Left lung (tissue), 4 donors: ENCODE measurements at regions not wholly inside any gene's neighbourhood (a gene's known extent, or its start where the extent isn't known, plus 50 kb on each side); places are given as distances from the start of the nearest gene placed in this dataset.

ENCODE experiments used
- ATAC-seq: fragments of 200-7000 bp; cut with Tn5 transposase; one replicate; pipeline ENCODE4 v1.9.1; 2020; ENCODE audit warnings: moderate library complexity
- DNase-seq, 4 donors: peaks; one replicate each; pipeline ENCODE4 v3.0.0-alpha.2; 2013 to 2020
- H3K27ac ChIP-seq, 2 donors: fragments of 200-600 bp; sonication (generic) in 1 of 2; one replicate each; pipeline versions ENCODE4 v1.5.0 to v1.8.0; 2020 to 2021
- H3K27me3 ChIP-seq, 2 donors: fragments of 200-600 bp; sonication (generic) in 1 of 2; one replicate each; pipeline versions ENCODE4 v1.5.0 to v1.8.0; 2020 to 2021
- H3K36me3 ChIP-seq, 2 donors: fragments of 200-600 bp; sonication (generic) in 1 of 2; one replicate each; pipeline versions ENCODE4 v1.5.0 to v1.8.0; 2020 to 2021
- H3K4me1 ChIP-seq, 2 donors: fragments of 200-600 bp; one replicate each; pipeline ENCODE4 v1.8.0; 2021
- H3K4me3 ChIP-seq, 2 donors: fragments of 200-600 bp; sonication (generic) in 1 of 2; one replicate each; pipeline versions ENCODE4 v1.5.0 to v1.8.0; 2020 to 2021; ENCODE audit warnings: mild to moderate bottlenecking in 1 of 2
- H3K9me3 ChIP-seq, 2 donors: fragments of 200-600 bp; sonication (generic) in 1 of 2; one replicate each; pipeline versions ENCODE4 v1.5.0 to v1.8.0; 2020 to 2021
- CTCF ChIP-seq, 2 donors: fragments of 200-600 bp; sonication (generic) in 1 of 2; IDR thresholded peaks; one replicate each; pipeline versions ENCODE4 v1.5.0 to v1.8.0; 2021; ENCODE audit warnings: antibody characterized with exemption in 2 of 2
- intact Hi-C, 2 donors: fragments of 100-400 bp; cut with DNase I; formaldehyde crosslinking; loops; one replicate each; pipeline versions ENCODE4 v1.11.2 to v1.14.2; 2022
- donor health status: DM: no; HTN: yes; CAD: no.
- donor health status: DM: no; HTN: no; CAD: no.

GRCh38 chr2:122255924-122256323, 500.5 kb downstream of the TSN start:
- intact Hi-C loops: no loop called here
- Histone ChIP-seq H3K4me3 (no peak overlapping the region), H3K27ac (no peak overlapping the region), H3K9me3 (no peaks in the 10 kb centered on the region), H3K4me1 (no peaks in the 10 kb centered on the region), H3K36me3 (no peaks in the 10 kb centered on the region), H3K27me3 (no peaks in the 10 kb centered on the region)
- no peak for TF ChIP-seq CTCF (IDR thresholded peaks at IDR 0.05)
- ATAC-seq (no peak), DNase-seq (no peak)

GRCh38 chr2:122261911-122262310, 506.5 kb downstream of the TSN start:
- H3K4me1 ChIP-seq: no peaks in the 10 kb centered on the region
- intact Hi-C loops: no loop called here
- no peak overlapping the region for H3K4me3 ChIP-seq
- DNase-seq (no peak), ATAC-seq (no peak)
- no peak overlapping the region for H3K27ac ChIP-seq
- no peaks in the 10 kb centered on the region for H3K27me3 ChIP-seq
- no peaks in the 10 kb centered on the region for H3K36me3 ChIP-seq
- no peak for TF ChIP-seq CTCF (IDR thresholded peaks at IDR 0.05)
- H3K9me3 ChIP-seq: no peaks in the 10 kb centered on the region

- intact Hi-C loops: no loop called here
- no peak for ATAC-seq
- TF ChIP-seq CTCF (IDR thresholded peaks at IDR 0.05): no peak
- Histone ChIP-seq H3K4me3 (no peak overlapping the region), H3K27me3 (no peaks in the 10 kb centered on the region), H3K4me1 (no peaks in the 10 kb centered on the region), H3K36me3 (no peaks in the 10 kb centered on the region), H3K9me3 (no peaks in the 10 kb centered on the region), H3K27ac (no peak overlapping the region)
- DNase-seq: no peak
These were observed 508.3 kb downstream of the TSN start for GRCh38 chr2:122263746-122264145.

GRCh38 chr2:122266636-122267035, 511.2 kb downstream of the TSN start:
- DNase-seq (no peak), ATAC-seq (no peak)
- intact Hi-C loops: no loop called here

GRCh38 chr2:122267947-122268346, 512.5 kb downstream of the TSN start:
- ATAC-seq (no peak), DNase-seq (no peak)
- intact Hi-C loops: no loop called here
- no peaks in the 10 kb centered on the region for H3K4me1 ChIP-seq
- H3K27me3 ChIP-seq: no peaks in the 10 kb centered on the region
- no peak for TF ChIP-seq CTCF (IDR thresholded peaks at IDR 0.05)
- no peaks in the 10 kb centered on the region for H3K9me3 ChIP-seq
- H3K4me3 ChIP-seq: no peak overlapping the region
- H3K27ac ChIP-seq: no peak overlapping the region
- no peaks in the 10 kb centered on the region for H3K36me3 ChIP-seq

More at GRCh38 chr2:122266636-122267035, 511.2 kb downstream of the TSN start:
- no peak overlapping the region for H3K4me3 ChIP-seq
- no peaks in the 10 kb centered on the region for H3K36me3 ChIP-seq
- no peaks in the 10 kb centered on the region for H3K4me1 ChIP-seq
- H3K27me3 ChIP-seq: no peaks in the 10 kb centered on the region
- H3K27ac ChIP-seq: no peak overlapping the region
- H3K9me3 ChIP-seq: no peaks in the 10 kb centered on the region
- no peak for TF ChIP-seq CTCF (IDR thresholded peaks at IDR 0.05)
